Islet precursor cell (in vitro differentiated cells): ENCODE measurements at regions not wholly inside any gene's neighbourhood (a gene's known extent, or its start where the extent isn't known, plus 50 kb on each side); places are given as distances from the start of the nearest gene placed in this dataset.
"Not testable (repeated sequence)": the region's sequence is repeated elsewhere in the genome, so short reads cannot be mapped to it uniquely, and the experiment has no call there.

ENCODE experiments used
- DNase-seq: peaks from one replicate; pipeline ENCODE4 v3.0.0-alpha.2; 2018

DNA sequence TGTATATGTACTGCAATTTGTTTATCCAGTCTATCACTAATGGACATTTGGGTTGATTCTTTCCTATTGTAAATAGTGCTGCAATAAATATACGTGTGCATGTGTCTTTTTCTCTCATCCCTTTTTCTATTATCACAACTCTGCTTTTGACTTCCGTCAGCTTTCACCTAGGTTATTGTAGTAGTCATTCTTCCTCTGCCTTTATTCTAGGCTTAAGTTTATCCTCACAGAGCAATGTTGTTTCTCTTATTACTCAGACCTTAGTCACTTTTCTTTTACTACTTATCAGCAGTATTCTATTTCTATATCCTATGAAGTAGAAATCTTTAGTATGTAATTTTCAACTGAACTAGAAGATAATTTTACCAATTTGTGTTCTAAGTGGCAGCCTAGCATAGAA lies 175.3 kb upstream of the SEMA3E start:
- DNase-seq, result no peak

DNA sequence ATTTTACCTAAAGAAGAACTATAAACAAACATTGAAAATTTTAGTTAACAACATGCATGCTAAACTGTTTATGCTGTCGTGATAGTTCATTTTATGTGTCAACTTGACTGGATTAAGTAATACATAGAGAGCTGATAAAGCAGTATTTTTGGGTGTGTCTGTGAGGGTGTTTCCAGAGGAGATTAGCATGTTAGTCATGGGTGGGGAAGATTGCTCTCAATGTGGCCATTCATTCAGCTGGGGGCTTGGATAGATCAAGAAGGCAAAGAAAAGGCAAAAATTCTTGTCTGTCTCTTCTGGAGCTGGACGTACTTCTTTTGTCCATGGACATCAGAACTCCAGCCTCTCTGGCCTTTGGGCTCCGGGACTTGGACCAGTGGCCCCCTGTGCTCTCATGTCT lies 172.9 kb upstream of the SEMA3E start:
- DNase-seq, result no peak

DNA sequence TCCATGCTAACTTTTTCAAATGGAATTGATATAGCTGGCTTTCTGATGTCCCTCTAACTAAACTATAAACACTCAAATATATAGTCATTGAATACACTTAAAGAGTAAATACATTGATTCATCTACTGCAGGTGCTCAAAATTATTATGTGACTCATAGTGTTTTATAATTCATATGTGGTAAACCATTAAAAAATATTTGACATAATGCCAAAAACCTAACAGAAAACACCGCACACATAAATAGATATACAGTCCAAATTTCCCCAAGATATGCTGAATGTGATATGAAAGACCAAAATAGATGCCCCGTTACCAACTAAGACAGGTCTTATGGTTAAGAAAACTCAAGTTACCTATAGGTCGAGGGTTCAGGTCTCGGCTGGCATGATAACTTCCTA lies 171.7 kb upstream of the SEMA3E start:
- DNase-seq, result no peak

DNA sequence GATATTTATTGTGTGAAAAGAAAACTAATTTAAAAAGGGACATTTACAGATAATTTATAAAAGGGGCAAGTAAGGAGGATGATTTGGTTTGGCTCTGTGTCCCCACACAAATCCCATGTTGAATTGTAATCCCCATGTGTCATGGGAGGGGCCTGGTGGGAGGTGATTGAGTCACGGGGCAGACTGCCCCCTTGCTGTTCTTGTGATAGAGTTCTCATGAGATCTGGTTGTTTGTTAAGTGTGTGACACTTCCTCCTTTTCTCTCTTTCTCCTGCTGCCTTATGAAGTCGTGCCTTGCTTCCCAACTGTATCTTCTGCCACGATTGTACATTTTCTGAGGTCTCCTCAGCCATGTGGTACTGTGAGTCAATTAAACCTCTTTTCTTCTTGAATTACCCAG lies 171.0 kb upstream of the SEMA3E start:
- DNase-seq, result no peak

DNA sequence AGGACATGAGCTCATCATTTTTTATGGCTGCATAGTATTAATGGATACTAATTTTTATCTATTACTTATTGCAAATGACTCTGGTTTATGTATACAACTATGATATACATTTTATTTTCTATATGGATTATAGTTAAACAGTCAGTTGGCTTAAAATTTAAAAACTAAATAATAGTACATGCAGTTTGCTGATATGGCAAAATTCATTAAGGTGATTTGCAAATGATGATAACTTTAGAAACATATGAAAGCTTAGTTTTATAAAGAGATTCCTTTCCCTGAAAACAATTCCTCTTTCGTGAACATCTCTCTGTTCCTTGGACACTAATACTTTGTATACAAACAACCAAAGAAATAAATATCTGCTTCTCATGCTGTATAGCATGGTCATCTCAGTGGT lies 165.5 kb upstream of the SEMA3E start:
- no peak for DNase-seq

DNA sequence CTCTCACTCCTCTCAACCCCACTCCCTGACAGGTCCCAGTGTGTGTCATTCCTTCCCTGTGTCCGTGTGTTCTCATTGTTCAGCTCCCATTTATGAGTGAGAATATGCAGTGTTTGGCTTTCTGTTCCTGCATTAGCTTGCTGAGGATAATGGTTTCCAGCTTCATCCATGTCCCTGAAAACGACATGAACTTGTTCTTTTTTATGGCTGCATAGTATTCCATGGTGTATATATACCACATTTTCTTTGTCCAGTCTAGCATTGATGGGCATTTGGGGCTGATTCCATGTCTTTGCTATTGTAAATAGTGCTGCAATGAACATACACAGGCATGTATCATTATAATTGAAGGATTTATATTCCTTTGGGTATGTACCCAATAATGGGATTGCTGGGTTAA lies 163.6 kb upstream of the SEMA3E start:
- not testable (repeated sequence) for DNase-seq

DNA sequence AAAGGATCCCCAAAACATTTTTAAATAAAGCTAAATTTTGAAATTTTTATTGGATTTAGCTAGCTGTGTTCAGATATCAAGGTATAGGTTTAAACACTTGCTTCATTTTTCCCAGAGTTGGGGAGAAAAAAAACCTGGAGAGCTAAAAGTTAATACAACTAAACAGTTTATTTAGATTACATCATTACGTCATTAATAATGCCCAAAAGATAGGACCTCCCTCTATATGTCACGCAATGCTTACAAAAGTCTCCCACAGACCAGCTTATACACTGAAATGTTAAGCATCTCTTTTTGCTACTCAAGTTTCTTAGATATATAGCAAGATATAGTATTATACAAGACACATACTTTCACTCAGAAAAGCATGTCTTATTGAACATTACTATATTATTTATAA lies 160.0 kb upstream of the SEMA3E start:
- DNase-seq, result no peak

DNA sequence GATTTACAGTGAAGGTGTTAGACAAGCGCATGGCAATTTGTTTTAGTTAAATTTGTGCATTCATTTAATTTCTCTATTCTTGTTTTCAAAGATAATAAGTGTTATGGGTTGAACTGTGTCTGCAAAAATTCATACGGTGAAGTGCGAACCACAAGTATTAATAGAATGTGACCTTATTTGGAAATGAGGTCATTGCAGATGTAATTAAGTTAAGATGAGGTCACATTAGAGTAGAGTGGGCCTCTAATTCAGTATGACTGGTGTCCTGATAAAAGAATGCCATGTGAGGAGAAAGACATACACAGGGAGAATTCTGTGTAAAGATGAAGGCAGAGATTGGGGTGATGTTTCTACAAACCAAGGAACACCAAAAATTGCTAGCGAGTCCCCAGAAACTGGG lies 158.8 kb upstream of the SEMA3E start:
- DNase-seq, result no peak

DNA sequence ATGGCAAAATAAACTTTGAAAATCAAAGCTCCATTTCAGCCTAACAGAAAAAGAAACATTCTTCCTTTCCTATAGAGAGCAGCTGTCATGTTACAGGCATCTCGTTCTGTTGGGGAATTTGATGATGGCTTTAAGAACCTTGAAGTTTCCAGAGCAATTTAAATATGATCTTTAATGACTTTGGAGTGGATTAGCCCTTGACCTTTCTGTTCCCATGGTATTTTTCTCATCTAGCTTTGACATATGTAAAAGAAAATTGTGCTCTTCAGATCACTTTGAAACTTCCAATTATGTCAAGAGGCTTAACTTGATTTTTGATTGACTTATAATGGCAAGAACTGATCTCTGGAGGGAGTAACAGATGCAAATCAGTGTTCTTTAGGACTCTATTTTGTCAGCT lies 157.6 kb upstream of the SEMA3E start:
- DNase-seq, result no peak

DNA sequence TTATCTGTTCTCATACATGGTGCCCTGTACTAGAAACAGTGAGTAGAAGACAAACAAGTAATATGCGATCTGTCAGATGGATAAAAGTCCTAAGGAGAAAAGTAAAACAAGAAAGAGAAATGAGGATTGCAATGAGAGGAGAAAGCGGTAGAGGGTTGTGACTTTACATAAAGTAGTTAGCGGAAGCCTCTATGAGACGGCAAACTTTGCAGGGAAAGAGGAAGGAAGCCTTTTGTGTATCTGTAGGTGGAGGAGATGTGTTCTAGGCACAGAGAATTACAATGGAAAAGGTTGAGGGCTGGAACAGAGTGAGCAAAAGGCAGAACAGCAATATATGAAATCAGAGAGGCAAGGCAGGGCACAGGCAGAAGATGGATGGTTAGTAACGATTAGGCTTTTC lies 150.4 kb upstream of the SEMA3E start:
- DNase-seq, result no peak

DNA sequence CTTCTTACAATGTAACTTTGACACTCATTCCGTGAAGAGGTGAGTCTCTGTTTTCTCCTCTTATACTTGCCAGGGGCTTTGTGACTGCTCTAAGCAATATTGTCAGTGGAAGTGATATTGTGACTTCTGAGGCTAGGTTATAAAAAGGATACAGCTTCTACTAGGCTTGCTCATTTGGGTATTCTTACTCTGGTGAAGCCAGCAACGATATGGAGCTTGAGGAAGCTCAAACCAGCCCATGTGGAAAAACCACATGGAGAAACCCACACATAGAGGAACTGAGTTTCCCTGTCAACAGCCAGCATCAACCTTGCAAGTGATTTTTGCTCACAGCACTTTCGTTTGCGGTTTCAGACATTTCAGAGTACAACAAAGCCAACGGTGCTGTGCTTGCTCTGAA lies 149.6 kb upstream of the SEMA3E start:
- no peak for DNase-seq

DNA sequence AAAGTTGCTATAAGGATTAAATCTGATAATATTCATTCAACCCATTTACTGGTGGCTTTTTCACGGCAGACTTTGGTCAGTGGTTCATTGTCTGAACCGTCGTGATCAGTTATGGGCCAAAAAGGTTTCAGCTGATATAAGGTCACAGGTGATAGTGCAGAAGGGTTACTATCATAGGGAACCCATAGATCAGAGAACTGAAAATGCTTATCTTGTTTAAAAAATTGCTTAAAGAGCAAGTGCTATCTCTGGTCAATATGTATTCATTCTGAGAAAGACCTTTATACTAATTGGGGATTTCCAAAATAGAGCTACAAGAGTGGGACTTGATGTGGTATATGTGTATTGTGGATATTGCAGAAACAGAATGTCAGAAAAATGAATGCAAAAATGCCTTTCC lies 147.8 kb upstream of the SEMA3E start:
- DNase-seq, result no peak

DNA sequence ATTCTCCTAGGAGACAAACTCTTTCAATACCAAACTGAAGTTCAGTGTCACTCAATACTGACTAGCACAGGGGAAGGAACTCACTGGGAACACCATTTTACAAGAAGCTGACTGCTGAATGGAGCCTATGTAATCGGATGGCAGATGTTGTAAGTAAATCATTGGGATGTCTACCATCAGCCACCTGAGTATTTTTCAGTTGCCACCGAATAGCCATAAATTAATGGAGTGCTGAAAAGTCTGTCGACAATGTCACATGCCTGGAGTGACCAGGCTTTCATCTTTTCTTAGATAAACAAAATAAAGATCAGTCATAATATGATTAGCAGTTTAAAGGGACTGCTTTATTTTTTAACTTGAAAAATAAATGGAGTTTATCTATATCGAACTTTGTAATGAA lies 145.9 kb upstream of the SEMA3E start:
- no peak for DNase-seq

DNA sequence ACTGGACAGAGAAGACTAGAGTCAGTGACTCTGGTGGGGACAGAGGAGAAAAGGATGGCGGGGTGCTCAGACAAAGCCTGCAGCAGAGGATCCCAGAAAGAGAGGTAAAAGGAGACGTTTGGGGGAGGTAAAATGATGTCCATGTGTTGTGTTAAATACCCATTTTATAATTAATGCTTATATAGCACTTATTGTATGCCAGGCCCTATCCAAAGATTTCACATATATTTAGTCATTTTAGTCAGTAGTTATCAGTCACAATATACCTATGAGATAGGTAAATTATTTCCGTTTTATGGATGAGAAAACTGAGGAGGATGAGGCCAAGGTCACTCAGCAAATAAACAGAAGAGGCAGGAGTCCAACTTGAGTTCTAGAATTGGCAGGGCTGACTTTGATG lies 144.6 kb upstream of the SEMA3E start:
- no peak for DNase-seq

DNA sequence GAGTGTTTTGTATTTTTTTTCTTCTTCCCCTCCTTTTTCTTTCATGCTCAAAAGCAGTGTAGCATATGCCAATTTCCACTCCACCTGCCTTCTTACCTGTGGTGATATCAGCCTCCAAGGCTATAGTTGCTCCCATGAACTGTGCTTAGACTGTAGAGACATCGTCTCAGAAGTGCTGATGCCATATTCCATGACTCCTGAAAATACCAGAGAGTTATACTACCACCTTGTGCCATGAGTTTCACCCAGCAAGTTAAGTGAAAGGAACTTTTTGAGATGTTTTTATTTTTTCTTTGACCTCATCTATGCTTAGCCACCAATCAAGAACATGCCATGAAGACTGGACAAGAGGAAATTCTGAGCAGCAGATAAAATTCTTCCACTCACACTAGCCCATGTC lies 142.8 kb upstream of the SEMA3E start:
- no peak for DNase-seq

DNA sequence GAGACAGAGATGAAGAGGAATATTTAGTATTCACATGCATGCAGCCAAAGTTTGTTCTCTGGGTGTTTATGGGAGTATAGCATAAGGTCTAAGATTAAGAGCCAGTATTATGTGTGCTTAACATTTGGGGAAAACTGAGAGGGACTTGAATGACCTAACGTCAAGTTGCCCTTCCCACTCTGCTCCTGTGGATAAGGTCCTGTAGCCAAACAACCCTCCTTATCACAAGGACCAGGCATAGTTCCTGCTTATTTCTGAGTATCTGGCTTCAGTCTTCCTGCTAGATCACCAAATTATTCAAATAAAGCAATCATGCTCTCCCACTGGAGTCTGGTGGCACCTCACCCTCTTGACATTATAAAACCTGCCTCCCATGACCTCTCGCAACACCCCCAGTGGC lies 137.9 kb upstream of the SEMA3E start:
- no peak for DNase-seq

DNA sequence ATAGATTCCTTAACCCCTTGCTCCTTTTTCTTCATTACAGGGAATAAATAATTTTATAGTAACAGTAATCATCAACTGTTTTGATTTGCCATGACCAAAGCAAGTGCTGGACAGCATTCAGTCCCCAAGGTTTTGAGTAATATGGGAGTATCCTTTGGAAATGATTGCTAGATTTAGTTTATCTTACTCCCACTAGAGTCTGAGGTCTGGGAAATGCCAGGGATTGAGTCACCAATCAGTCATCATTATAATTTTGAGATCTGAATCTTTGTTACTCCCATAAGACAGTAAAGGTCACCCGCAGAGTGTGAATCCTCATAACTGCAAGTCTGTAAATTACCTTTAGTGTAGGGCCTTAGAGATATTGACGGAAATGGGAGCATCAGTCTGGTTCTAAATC lies 133.7 kb upstream of the SEMA3E start:
- DNase-seq, result no peak

DNA sequence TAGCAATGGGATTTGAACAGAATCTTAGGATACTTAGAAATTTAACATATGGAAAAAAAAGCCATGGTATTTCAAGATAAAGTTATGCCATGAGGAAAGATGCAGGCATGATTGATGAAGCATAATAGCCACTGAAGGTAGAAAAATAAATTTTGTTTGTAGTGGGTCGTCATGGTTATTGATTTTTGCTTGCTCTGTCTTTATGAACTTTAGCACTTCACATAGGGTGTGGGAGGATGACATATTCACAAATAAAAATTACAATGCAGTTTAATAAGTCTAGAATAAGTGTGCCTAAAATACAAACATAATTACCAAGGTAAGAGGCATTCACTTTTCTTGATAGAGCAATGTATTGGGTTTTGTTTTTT lies 129.1 kb upstream of the SEMA3E start:
- no peak for DNase-seq

DNA sequence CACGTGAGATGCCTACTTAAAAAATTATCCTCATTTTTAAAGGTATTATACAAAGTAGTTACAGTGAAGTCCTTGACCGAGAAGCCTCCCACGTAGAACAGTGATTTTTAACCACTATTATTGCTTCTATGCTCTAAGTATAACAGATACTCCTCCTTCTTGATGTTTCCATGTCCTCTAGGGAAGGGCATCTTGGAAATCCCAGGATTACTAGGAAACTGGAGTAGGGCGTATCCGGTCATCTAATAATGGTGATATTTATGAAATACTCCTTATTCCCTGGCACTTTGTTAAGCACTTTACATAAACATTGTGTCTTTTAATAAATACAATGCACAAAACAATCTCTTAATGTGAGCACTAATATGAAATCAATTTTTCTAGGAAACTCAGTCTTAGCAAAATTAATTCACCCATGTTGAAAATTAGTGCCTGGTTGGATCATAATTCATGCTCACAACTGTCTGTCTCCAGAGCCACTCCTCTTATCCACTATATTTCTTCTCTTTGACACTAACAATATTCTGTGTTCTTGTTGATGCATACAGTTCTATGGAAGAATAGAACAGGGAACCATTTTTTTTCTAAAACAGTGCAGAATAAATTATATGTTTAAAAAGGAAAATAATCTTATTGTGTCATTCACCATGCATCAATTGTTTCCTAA lies 128.6 kb upstream of the SEMA3E start:
- no peak for DNase-seq

DNA sequence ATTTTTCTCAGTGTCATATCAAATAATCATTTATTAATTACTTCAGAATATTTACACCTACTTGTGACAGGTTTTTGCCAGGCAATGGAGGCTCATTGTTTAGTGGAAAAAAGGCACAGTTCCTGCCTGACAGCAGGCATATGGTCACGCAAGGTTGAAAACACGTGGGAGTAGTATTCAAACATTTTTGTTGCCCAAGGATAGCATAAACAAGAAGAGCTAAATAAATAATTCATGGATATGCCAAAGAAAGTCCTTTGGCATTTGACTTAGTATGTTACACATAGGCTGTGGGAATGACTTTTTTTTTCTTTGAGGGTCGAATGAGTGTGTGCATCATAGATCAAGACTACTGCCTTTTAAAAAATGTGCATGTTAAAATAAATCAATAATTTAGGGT lies 120.5 kb upstream of the SEMA3E start:
- DNase-seq, result no peak

DNA sequence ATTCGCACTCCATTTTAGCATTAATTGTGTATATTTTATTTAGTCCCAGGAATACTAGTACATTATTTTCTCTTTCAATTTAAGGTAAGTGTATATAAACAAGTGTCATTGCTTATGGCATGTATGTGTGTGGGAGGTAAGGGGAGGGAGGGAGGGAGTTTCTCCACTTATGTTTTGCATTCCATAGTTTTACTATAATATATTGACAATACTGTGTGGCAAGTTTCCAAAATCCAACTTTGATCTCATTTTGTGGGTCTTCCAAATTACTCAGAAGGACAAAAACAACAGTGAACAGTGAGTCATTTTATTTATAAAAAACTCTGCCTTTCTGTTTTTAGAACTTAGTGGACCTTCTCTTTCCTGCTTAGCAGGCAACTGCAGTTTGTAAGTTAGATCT lies 102.3 kb upstream of the SEMA3E start:
- no peak for DNase-seq

DNA sequence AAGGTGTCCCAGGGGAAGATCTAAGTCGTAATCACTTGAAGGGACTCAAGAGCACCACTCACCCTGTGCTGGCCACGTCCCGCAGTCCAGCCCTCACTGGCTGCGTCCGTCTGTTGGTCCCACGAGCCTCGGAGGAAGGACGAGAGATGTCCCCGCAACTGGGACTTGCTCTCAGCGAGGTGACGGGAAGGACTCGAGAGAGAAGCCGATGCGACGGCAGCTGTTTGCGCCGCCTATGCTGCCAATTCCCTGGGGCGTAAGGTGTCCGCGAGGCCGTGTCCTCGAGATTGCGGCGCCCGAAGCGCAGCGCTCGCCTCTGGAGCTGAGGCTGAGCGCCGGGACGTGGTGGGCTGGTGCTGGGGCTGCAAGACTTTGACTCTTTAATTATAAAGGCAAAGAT lies 100.6 kb upstream of the SEMA3E start:
- DNase-seq, result no peak

DNA sequence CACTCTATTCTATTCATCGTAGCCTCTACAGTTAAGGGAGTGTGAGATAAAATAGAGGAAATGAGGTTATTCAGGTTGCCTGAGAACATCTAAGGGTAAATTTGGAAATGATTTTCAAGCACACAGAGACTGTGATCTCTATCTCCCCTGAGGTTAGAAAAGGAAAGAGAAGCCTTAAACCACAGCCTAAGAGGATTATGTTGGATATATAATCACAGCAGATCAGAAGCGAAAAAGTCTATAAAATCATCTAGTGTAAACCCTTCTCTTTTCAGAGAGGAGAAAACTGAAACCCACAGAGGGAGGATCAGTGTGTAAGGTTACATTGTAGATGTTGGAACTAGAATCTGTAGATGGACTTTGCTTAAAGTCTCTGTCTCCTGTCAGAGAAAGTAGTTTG lies 90.6 kb upstream of the SEMA3E start:
- no peak for DNase-seq

DNA sequence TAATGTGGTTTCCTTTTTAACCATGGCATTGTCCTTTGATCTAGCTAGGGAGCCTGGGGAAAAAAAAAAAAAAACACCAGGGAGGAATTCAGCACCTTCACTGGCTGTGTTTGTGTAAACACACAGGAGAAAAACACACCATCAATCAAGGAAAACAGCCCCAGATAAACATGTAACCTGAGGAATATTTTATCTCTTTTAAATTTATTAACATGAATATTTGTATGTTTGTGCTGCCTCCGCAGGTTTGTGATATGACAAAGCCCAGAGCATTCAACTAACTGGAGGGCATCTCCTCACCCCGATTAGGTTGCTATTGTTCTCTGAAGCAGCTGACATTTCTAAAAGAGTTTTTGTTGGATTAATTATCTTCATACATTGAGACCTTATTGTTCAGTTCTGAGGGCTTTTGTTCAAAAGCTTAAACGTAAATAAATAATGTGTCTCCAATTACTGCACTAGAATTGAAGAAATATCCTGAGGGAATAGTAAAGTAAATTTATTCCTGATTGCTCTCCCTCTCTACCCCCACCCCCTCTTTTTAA lies 89.4 kb upstream of the SEMA3E start:
- DNase-seq, result no peak

DNA sequence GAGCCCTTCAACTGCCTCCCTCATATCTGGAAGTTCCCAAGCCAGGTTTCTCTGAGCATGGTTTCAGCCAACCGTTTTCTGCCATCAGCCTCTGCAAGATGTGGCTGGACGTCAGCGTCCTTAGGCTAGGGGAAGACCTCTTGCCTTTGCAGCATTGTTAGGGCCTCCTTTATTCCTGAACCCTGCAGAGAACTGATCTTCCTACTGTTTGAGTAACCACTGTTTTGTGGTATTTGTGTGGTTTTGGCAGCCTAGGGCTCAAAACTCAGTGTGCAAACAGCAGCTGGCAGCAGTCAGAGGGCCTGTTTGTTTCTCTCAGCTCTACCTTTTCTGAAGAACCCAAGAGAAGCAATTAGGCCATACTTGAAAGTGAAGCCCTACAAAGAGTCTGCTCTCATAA lies 83.4 kb upstream of the SEMA3E start:
- no peak for DNase-seq

DNA sequence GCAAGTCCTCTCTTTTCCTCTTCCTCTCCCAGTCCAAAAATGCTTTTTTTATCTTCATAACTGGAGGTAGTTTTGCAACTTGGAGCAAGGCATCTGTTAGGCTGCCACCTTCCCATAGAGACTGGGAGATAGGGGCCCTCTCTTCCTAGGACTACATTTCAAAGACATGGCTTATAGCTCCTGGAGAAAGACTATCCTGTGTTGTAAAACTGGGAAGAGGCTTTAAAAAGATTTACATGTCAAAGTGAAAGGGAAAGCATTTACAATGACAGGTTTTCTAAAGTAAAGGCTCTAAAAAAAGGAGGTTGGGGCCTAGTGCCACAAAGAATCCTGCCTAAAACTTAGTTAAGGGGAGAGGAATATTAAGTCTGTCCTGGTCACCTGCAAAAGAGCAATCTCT lies 82.2 kb upstream of the SEMA3E start:
- DNase-seq, result no peak
